ENCODE measurements at regions not wholly inside any gene's neighbourhood (a gene's known extent, or its start where the extent isn't known, plus 50 kb on each side); places are given as distances from the start of the nearest gene placed in this dataset.

DNA sequence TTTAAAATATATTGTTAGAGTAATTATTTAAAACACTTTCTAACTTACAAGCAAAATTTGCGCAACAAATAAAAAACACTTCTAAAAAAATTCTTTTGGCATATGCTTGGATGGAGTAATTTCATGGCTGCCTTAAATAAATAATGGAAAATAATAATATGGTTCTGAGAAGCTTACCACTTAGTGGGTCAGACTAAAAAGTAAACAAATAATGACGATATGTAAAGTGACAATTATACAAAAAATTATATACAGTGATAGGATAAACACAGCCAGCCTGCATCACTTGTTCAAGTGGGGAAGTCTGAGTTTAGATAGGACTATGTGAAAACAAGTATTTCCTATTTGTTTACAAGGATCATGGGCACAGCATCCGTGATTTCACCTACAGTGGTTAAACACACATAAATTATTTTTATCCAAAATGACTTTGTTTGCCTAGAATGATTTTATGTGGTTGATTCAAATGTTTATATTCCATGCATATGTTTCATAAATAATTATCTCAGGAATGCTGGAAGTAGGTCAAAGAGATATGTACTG is 141.7 kb upstream of the SEMA3D start:
- H3K27me3 ChIP-seq (ENCODE audit: control insufficient read depth in 4 of 4, insufficient read depth in 4 of 4, low read length in 3 of 4), result no peaks in the 10 kb centered on the region
- DNase-seq (ENCODE audit: low spot score), result no peak
- H3K9me3 ChIP-seq (ENCODE audit: control insufficient read depth in 4 of 4, low read length in 3 of 4), result no peaks in the 10 kb centered on the region
- H3K4me1 ChIP-seq (ENCODE audit: control insufficient read depth in 4 of 4, insufficient read depth in 4 of 4, low read length in 3 of 4), result no peaks in the 10 kb centered on the region
- H3K4me3 ChIP-seq (ENCODE audit: low read depth in 1 of 3, low read length in 3 of 3), result no peak overlapping the region
- no peak for TF ChIP-seq CTCF (IDR thresholded peaks at IDR 0.05; ENCODE audit: low read depth, low read length, missing input control)
- no peak for TF ChIP-seq ZBTB33 (IDR thresholded peaks at IDR 0.05)
- TF ChIP-seq HNF4A (conservative IDR thresholded peaks at IDR 0.05), result no peak
- no peak for TF ChIP-seq REST (IDR thresholded peaks at IDR 0.05)
- no peak for TF ChIP-seq EGR1 (IDR thresholded peaks at IDR 0.05; ENCODE audit: low read depth in 2 of 2)
- no peak for TF ChIP-seq FOXA2 (IDR thresholded peaks at IDR 0.05)
- no peak for TF ChIP-seq NR2F2 (IDR thresholded peaks at IDR 0.05)
- no peak for TF ChIP-seq ATF3 (IDR thresholded peaks at IDR 0.05)
- TF ChIP-seq YY1 (IDR thresholded peaks at IDR 0.05), result no peak
- no peak for TF ChIP-seq RXRA (IDR thresholded peaks at IDR 0.05)
- TF ChIP-seq GABPA (IDR thresholded peaks at IDR 0.05 in 1 of 2, conservative IDR thresholded peaks at IDR 0.05 in 1 of 2), result no peak
- TF ChIP-seq JUND (IDR thresholded peaks at IDR 0.05), result no peak
- TF ChIP-seq RAD21 (IDR thresholded peaks at IDR 0.05), result no peak
- TF ChIP-seq FOXA1 (IDR thresholded peaks at IDR 0.05), result no peak
- TF ChIP-seq SP1 (IDR thresholded peaks at IDR 0.05), result no peak
- no peak for TF ChIP-seq MAX (IDR thresholded peaks at IDR 0.05)
- no peak for TF ChIP-seq HNF4G (IDR thresholded peaks at IDR 0.05)
- H3K9ac ChIP-seq (ENCODE audit: low read depth in 1 of 2, low read length in 2 of 2), result no peak overlapping the region
- H3K36me3 ChIP-seq (ENCODE audit: control insufficient read depth in 4 of 4, insufficient read depth in 3 of 4, low read depth in 1 of 4, low read length in 3 of 4), result no peaks in the 10 kb centered on the region
- no peak overlapping the region for H3K27ac ChIP-seq (ENCODE audit: low read depth in 1 of 2, low read length in 2 of 2)
- 80% methylated on average over 3 of the region's 3 CpGs for WGBS

Data from liver (tissue), 8 donors.